ENCODE measurements at regions not wholly inside any gene's neighbourhood (a gene's known extent, or its start where the extent isn't known, plus 50 kb on each side); places are given as distances from the start of the nearest gene placed in this dataset.

GRCh38 chr12:75820071-75820470 is 211.5 kb downstream of the PHLDA1 start:
- TF ChIP-seq EZH2phosphoT487 (IDR thresholded peaks at IDR 0.05; ENCODE audit: borderline replicate concordance) (no peak), CTCF (conservative IDR thresholded peaks at IDR 0.05; ENCODE audit: low read length) (no peak)
- Histone ChIP-seq H3K4me3 (ENCODE audit: low read length, poor library complexity, severe bottlenecking) (no peak overlapping the region), H3K79me2 (ENCODE audit: insufficient read depth, low read length) (no peaks in the 10 kb centered on the region), H3K9me2 (replicated peaks; ENCODE audit: low read depth, low read length) (no peaks in the 10 kb centered on the region), H3K9me3 (ENCODE audit: insufficient read depth, low read depth, low read length) (no peaks in the 10 kb centered on the region), H3K4me2 (ENCODE audit: low read depth, low read length, poor library complexity, severe bottlenecking) (no peak overlapping the region), H3F3A (ENCODE audit: low read depth) (no peaks in the 10 kb centered on the region), H3K36me3 (ENCODE audit: insufficient read depth, low read length) (no peaks in the 10 kb centered on the region), H3K9ac (ENCODE audit: low read depth, low read length, poor library complexity, severe bottlenecking) (no peak overlapping the region), H3K27me3 (ENCODE audit: insufficient read depth, low read length, poor library complexity, severe bottlenecking) (peaks cover 52% of the 10 kb centered on the region), H2AFZ (ENCODE audit: low read length) (no peak overlapping the region), H4K20me1 (ENCODE audit: insufficient read depth, low read length, poor library complexity, severe bottlenecking) (no peaks in the 10 kb centered on the region), H3K4me1 (ENCODE audit: insufficient read depth, low read length, poor library complexity, severe bottlenecking) (peaks cover 12% of the 10 kb centered on the region)

- Histone ChIP-seq H3K4me1 (ENCODE audit: insufficient read depth, low read length, poor library complexity, severe bottlenecking) (peaks cover 15% of the 10 kb centered on the region), H3K79me2 (ENCODE audit: insufficient read depth, low read length) (no peaks in the 10 kb centered on the region), H3F3A (ENCODE audit: low read depth) (no peaks in the 10 kb centered on the region), H3K9me3 (ENCODE audit: insufficient read depth, low read depth, low read length) (no peaks in the 10 kb centered on the region), H3K9ac (ENCODE audit: low read depth, low read length, poor library complexity, severe bottlenecking) (no peak overlapping the region), H3K36me3 (ENCODE audit: insufficient read depth, low read length) (no peaks in the 10 kb centered on the region), H3K4me3 (ENCODE audit: low read length, poor library complexity, severe bottlenecking) (no peak overlapping the region), H2AFZ (ENCODE audit: low read length) (no peak overlapping the region), H3K4me2 (ENCODE audit: low read depth, low read length, poor library complexity, severe bottlenecking) (no peak overlapping the region), H3K27me3 (ENCODE audit: insufficient read depth, low read length, poor library complexity, severe bottlenecking) (peaks cover 47% of the 10 kb centered on the region), H3K9me2 (replicated peaks; ENCODE audit: low read depth, low read length) (no peaks in the 10 kb centered on the region), H4K20me1 (ENCODE audit: insufficient read depth, low read length, poor library complexity, severe bottlenecking) (no peaks in the 10 kb centered on the region)
- TF ChIP-seq CTCF (conservative IDR thresholded peaks at IDR 0.05; ENCODE audit: low read length) (no peak), EZH2phosphoT487 (IDR thresholded peaks at IDR 0.05; ENCODE audit: borderline replicate concordance) (no peak)
These were observed 212.1 kb downstream of the PHLDA1 start for GRCh38 chr12:75819512-75819911.

GRCh38 chr12:75818863-75819262 is 212.7 kb downstream of the PHLDA1 start:
- Histone ChIP-seq H3K4me2 (ENCODE audit: low read depth, low read length, poor library complexity, severe bottlenecking) (no peak overlapping the region), H2AFZ (ENCODE audit: low read length) (no peak overlapping the region), H3K79me2 (ENCODE audit: insufficient read depth, low read length) (no peaks in the 10 kb centered on the region), H3K4me3 (ENCODE audit: low read length, poor library complexity, severe bottlenecking) (no peak overlapping the region), H3K4me1 (ENCODE audit: insufficient read depth, low read length, poor library complexity, severe bottlenecking) (peaks cover 21% of the 10 kb centered on the region), H3K27me3 (ENCODE audit: insufficient read depth, low read length, poor library complexity, severe bottlenecking) (peaks cover 40% of the 10 kb centered on the region), H4K20me1 (ENCODE audit: insufficient read depth, low read length, poor library complexity, severe bottlenecking) (no peaks in the 10 kb centered on the region), H3K36me3 (ENCODE audit: insufficient read depth, low read length) (no peaks in the 10 kb centered on the region), H3K9me2 (replicated peaks; ENCODE audit: low read depth, low read length) (no peaks in the 10 kb centered on the region), H3F3A (ENCODE audit: low read depth) (no peaks in the 10 kb centered on the region), H3K9ac (ENCODE audit: low read depth, low read length, poor library complexity, severe bottlenecking) (no peak overlapping the region), H3K9me3 (ENCODE audit: insufficient read depth, low read depth, low read length) (no peaks in the 10 kb centered on the region)
- no peak for TF ChIP-seq EZH2phosphoT487 (IDR thresholded peaks at IDR 0.05; ENCODE audit: borderline replicate concordance)
- no peak for TF ChIP-seq CTCF (conservative IDR thresholded peaks at IDR 0.05; ENCODE audit: low read length)

All from Loucy (cell line).